Stimulated activated CD4-positive, alpha-beta T cell treated with anti-CD3 and anti-CD28 coated beads, Interleukin-15, amount 100 ng/mL, for 48 hours (primary cell): ENCODE measurements at regions not wholly inside any gene's neighbourhood (a gene's known extent, or its start where the extent isn't known, plus 50 kb on each side); places are given as distances from the start of the nearest gene placed in this dataset.
"Not testable (repeated sequence)": the region's sequence is repeated elsewhere in the genome, so short reads cannot be mapped to it uniquely, and the experiment has no call there.

Experiments used
- DNase-seq, 2 donors: peaks; one replicate each; pipeline ENCODE4 v3.0.0-alpha.2; 2020; ENCODE audit warnings: low read depth in 2 of 2

DNA sequence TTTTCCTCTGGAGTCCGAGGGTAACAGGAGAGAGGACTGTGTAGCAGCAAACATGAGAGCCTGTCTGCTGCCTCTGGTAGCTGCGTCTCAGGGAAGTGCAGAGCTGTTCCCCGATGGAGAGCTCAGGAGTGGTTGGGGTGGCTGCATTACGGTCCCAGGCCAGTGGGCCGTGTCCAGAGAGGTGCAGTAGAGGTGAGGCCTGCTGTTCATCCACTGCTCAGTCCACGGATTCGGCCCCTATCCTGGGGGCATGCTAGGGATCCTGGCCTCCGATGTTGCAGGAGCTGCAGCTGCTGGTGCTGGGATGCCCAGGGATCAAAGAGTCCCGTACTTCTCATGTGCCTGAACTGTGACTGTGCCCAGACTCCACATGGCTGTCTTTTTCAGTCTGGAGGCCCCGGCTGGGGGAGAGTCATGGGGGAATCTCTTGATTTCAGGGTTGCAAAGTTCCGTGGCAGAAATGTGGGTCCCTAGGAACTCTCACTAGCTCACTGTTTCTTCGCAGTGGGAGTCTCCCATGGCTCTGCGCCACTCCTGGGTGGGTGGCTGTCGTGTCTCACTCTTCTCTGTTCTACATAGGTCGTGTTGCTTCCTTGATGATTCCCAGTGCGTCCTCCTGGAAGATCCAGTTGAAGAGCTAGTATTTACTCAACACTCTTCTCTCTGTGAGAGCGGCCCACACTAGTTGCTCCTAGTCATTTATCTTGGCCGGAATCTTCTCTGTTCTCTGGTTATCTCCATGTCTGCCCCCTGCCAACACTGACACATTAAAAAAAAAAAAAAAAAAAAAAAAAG, 109.5 kb upstream of the CENPE start:
- DNase-seq: no peak

DNA sequence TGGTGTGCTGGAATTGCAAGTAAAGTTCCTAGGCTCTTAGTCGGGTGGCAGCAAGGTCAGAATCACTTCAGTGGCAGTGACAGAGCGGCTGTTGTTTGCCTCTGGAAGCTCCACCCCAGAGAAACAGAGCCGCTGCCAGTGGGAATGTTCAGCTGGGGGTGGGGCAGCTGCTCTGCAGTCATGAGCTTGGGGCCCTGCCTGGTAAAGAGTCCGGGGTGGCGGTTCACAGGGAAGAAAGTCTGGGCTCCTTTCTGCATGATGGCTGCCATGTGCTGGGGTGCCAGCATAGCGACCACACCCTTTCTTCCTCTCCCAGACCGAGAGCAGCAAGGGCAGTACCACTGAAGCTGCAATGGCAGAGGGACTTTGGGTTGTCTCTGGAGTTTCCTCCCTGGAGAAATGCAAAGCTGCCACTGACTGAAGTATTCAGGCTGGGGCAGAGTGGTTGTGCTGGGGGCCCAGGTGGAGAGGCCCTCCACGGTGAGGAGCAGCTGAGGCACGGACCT, 108.8 kb upstream of the CENPE start:
- DNase-seq: no peak

DNA sequence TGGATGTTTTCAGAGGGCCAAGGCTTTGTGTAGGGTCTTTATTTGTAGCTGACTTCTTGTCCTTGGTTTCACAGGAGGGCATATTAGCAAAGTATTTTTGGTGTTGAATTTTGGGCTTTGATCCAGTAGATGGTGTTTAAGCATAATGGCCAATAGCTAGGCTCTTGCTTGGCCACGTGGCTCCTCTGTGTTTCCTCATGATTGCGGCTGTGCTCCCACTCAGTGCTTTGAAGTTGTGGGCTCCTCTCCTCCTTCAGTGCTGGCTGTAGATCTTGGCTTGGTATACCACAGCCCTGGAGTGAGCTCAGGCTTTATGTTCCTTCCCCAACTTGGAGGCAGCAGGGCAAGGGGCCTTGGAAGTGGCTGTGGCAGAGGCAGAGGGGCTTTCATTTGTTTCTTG, 107.2 kb upstream of the CENPE start:
- no peak for DNase-seq

DNA sequence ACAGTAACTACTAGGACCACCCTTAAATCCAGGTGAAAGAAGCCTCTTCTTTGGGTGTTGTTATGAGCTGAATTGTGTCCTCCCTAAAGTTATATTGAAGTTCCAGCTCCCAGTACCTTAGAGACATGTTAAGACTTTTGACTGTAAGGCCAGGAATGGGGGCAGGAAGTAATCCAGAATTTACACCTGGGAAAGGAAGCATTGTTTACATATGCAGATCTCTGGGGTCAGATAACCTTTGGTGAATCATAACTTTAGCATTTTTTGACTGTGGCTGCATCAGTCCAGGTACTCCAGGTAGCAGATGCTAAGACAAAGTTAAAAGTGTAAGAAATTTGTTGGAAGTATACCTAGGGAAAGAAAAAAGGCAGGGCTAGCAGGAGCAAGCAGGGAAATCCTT, 104.9 kb upstream of the CENPE start:
- no peak for DNase-seq

DNA sequence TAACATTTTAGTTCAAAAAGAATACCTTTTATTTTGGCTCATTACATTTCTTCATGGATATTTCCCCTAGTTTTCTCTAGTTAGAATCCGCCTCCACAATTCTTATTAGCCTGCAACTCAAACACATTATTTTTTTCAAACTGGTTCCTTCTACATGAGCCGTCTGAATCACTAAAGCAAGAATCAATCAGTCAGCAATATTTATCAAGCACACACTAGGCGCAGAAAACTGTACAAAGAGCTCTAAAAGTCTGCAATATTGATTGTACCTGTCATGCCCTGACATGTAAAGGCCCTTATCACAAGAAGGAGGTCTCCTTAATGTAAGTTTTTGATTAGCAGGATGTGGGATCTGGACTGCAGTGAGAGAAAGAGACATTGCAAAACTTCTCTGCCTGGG, 94.8 kb upstream of the CENPE start:
- no peak for DNase-seq

DNA sequence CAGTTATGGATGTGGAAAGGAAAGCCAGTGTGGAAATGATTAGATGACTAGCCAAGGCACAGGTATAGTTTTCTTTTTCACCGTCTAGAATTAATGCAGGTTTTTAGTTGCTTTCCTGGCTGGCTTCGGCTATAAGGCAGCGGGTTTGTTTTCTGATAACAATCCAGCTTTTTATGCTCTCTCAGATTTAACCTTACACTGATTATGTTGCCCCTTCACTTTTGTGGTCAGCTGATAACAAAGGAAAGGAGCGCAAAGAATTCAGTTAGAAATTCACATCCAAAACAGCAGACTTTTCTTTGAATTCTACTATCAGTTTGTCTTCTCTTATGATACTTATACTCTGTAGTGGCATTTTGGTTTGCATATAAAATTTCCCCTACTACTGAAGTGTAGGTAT, 94.2 kb upstream of the CENPE start:
- DNase-seq: no peak

DNA sequence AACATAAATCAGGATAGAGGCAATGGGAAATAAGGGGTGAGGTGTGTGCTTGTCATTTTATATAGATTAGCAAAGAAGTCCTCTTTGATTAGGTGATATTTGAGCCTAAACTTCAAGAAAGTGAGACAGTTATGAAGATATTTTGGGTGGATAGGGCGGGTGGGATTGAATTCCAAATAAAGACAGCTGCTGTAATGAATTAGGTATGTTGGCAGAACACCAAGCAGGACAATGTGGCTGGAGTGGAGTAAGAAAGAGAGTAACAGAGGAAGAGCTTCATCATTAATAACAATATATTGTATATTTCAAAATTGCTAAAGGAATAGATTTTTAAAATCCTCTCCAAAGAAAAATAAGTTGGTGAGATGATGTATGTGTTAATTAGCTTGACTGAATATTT, 91.0 kb upstream of the CENPE start:
- no peak for DNase-seq

DNA sequence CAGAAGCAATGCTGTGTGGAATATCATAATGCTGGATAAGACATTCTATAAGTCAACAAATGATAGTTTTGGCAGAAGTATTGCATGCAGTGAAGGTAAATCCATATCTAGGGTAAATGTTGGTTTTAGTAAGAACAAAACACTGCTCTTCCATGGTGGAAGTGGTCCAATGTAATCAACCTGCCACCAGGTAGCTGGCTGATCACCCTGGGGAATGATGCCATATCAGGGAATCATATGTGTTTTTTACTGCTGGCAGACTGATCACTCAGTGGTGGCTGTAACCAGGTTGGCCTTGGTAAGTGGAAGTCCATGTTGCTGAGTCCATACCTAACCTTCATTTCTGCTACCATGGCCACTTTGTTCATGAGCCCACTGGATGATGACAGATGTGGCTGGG, 74.0 kb upstream of the CENPE start:
- DNase-seq: no peak

DNA sequence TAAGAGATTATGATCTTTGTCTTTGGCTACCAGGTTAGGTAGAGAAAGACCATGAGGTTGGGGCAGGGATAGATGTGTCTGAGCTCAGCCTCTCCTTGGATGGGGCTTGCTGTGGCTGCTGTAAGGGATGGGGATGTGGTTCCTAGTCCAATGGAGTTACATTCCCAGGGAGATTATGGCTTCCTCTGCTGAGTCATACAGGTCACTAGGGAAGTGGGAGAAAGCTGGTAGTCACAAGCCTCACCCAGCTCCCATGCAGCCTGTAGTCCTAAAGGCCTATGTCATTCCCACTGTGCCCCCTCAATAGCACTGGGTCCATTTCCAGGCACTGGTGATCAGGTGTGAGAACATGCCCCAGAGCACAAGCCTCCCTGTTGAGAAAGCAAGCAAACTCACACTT, 70.6 kb upstream of the CENPE start:
- DNase-seq: no peak

DNA sequence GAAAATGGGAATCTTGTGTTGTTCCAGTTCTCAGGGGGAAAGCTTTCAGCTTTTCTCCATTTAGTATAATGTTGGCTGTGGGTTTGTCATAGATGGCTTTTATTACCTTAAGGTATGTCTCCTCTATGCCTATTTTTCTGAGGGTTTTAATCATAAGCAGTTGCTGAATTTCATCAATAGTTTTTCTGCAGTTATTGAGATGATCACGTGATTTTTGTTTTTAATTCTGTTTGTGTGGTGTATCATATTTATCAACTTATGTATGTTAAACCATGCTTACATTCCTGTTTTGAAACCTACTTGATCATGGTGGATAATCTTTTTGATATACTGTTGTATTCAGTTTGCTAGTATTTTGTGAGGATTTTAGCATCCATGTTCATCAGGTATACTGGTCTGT, 66.8 kb upstream of the CENPE start:
- no peak for DNase-seq

DNA sequence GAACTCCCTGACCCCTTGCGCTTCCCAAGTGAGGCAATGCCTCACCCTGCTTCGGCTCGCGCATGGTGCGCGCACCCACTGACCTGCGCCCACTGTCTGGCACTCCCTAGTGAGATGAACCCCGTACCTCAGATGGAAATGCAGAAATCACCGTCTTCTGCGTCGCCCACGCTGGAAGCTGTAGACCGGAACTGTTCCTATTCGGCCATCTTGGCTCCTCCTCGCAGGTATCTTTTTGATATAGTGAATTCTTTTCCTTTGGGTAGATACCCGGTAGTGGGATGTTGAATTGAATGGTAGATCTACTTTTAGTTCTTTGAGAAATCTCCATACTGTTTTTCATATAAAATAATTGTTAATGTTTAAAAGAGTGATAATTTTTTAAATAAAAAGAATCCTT, 57.9 kb upstream of the CENPE start:
- not testable (repeated sequence) for DNase-seq
